Neuronal stem cell (in vitro differentiated cells): ENCODE measurements at regions not wholly inside any gene's neighbourhood (a gene's known extent, or its start where the extent isn't known, plus 50 kb on each side); places are given as distances from the start of the nearest gene placed in this dataset.

Source experiments
- DNase-seq: peaks from one replicate; pipeline ENCODE4 v3.0.0-alpha.2; 2013; ENCODE audit warnings: low spot score
- H2AFZ ChIP-seq: one replicate; pipeline ENCODE4 v1.6.1; 2013; ENCODE audit warnings: mild to moderate bottlenecking, low read length, inconsistent platforms
- H2AK5ac ChIP-seq: 2 replicates; pipeline ENCODE4 v1.6.1; 2013; ENCODE audit warnings: low read depth, mild to moderate bottlenecking, inconsistent platforms, low read length, moderate library complexity, mixed read lengths
- H2BK120ac ChIP-seq: 2 replicates; pipeline ENCODE4 v1.6.1; 2013; ENCODE audit warnings: low read depth, mild to moderate bottlenecking, inconsistent platforms, low read length, moderate library complexity, mixed read lengths
- H2BK12ac ChIP-seq: one replicate; pipeline ENCODE4 v1.6.1; 2013; ENCODE audit warnings: low read length, inconsistent platforms
- H2BK15ac ChIP-seq: 2 replicates; pipeline ENCODE4 v1.6.1; 2013; ENCODE audit warnings: mild to moderate bottlenecking, low read length, inconsistent platforms, mixed read lengths
- H2BK5ac ChIP-seq: one replicate; pipeline ENCODE4 v1.6.1; 2013; ENCODE audit warnings: inconsistent platforms, mild to moderate bottlenecking, low read length, moderate library complexity
- H3K14ac ChIP-seq: one replicate; pipeline ENCODE4 v1.6.1; 2013; ENCODE audit warnings: low read length, inconsistent platforms
- H3K18ac ChIP-seq: 2 replicates; pipeline ENCODE4 v1.6.1; 2013; ENCODE audit warnings: low read length, inconsistent platforms
- H3K23ac ChIP-seq: 2 replicates; pipeline ENCODE4 v1.6.1; 2013; ENCODE audit warnings: low read depth, mild to moderate bottlenecking, mixed read lengths, low read length, inconsistent platforms; ENCODE audit not compliant: poor library complexity
- H3K27ac ChIP-seq: replicated peaks from 3 replicates; pipeline ENCODE4 v1.5.1; 2013; ENCODE audit warnings: low read length, inconsistent platforms
- H3K27me3 ChIP-seq, 3 experiments: 2 replicates each; pipeline ENCODE4 v1.6.1; 2013; ENCODE audit warnings: low read length in 3 of 3, mild to moderate bottlenecking in 2 of 3, inconsistent platforms in 1 of 3, low read depth in 1 of 3, mixed read lengths in 1 of 3, moderate library complexity in 1 of 3; ENCODE audit not compliant: control insufficient read depth in 3 of 3, insufficient read depth in 3 of 3
- H3K36me3 ChIP-seq, 2 donors: replicated peaks in 1 of 2; 2 replicates each; pipeline ENCODE4 v1.6.1; 2013; ENCODE audit warnings: low read length in 2 of 2; ENCODE audit not compliant: control insufficient read depth in 2 of 2, insufficient read depth in 2 of 2
- H3K4ac ChIP-seq: 2 replicates; pipeline ENCODE4 v1.6.1; 2013; ENCODE audit warnings: inconsistent platforms, mild to moderate bottlenecking, low read length, moderate library complexity
- H3K4me1 ChIP-seq, 2 donors: 1 replicate in 1 of 2; 2 replicates in 1 of 2; pipeline ENCODE4 v1.6.1; 2013; ENCODE audit warnings: low read length in 2 of 2, low read depth in 1 of 2; ENCODE audit not compliant: control insufficient read depth in 2 of 2, insufficient read depth in 1 of 2
- H3K4me2 ChIP-seq: one replicate; pipeline ENCODE4 v1.6.1; 2013; ENCODE audit warnings: mild to moderate bottlenecking, low read length, inconsistent platforms; ENCODE audit not compliant: insufficient read depth, poor library complexity, severe bottlenecking
- H3K4me3 ChIP-seq, 2 donors: 2 replicates each; pipeline ENCODE4 v1.5.1; 2013; ENCODE audit warnings: low read length in 2 of 2, mild to moderate bottlenecking in 2 of 2, inconsistent platforms in 1 of 2, moderate library complexity in 1 of 2
- H3K79me1 ChIP-seq: one replicate; pipeline ENCODE4 v1.6.1; 2013; ENCODE audit warnings: low read depth, mild to moderate bottlenecking, inconsistent platforms, low read length, moderate library complexity
- H3K9ac ChIP-seq: one replicate; pipeline ENCODE4 v1.6.1; 2013; ENCODE audit warnings: mild to moderate bottlenecking, low read depth, low read length, inconsistent platforms; ENCODE audit not compliant: poor library complexity
- H3K9me3 ChIP-seq, 2 donors: replicated peaks in 1 of 2; 2 replicates each; pipeline versions ENCODE3 to v1.6.1; 2013; ENCODE audit warnings: low read length in 2 of 2, mild to moderate bottlenecking in 2 of 2, inconsistent platforms in 1 of 2, low read depth in 1 of 2, mixed read lengths in 1 of 2, moderate library complexity in 1 of 2; ENCODE audit not compliant: control insufficient read depth in 2 of 2, insufficient read depth in 1 of 2
- H4K8ac ChIP-seq: one replicate; pipeline ENCODE4 v1.6.1; 2013; ENCODE audit warnings: low read depth, mild to moderate bottlenecking, inconsistent platforms, low read length, moderate library complexity
- H4K91ac ChIP-seq: one replicate; pipeline ENCODE4 v1.6.1; 2013; ENCODE audit warnings: low read length, low read depth, mild to moderate bottlenecking, inconsistent platforms; ENCODE audit not compliant: poor library complexity
- WGBS, 2 donors: extraction: QIAGEN DNeasy Blood & Tissue Kit; methylation state at CpG; one replicate each; pipeline ENCODE4 v1.1.7; 2013; ENCODE audit warnings: missing lambda C conversion rate in 2 of 2, mixed read lengths in 1 of 2; ENCODE audit not compliant: insufficient read length in 2 of 2, insufficient replicate concordance in 1 of 2; ENCODE audit errors: extremely low coverage in 2 of 2; 5-methylcytosine and 5-hydroxymethylcytosine counted together

- no peaks in the 10 kb centered on the region for H3K9me3 ChIP-seq
- no peaks in the 10 kb centered on the region for H3K27me3 ChIP-seq
- DNase-seq, result no peak
- H3K9ac ChIP-seq, result no peak overlapping the region
- no peaks in the 10 kb centered on the region for H3K36me3 ChIP-seq
- H2BK15ac ChIP-seq, result no peak overlapping the region
- H3K4me2 ChIP-seq, result no peak overlapping the region
- no peak overlapping the region for H2AK5ac ChIP-seq
- H2BK120ac ChIP-seq, result no peak overlapping the region
- H3K23ac ChIP-seq, result no peak overlapping the region
- H3K4me3 ChIP-seq, result no peak overlapping the region
- no peaks in the 10 kb centered on the region for H3K79me1 ChIP-seq
- no peak overlapping the region for H2AFZ ChIP-seq
- no peak overlapping the region for H2BK5ac ChIP-seq
- H3K4me1 ChIP-seq, result no peaks in the 10 kb centered on the region
- H3K18ac ChIP-seq, result no peak overlapping the region
- no peak overlapping the region for H2BK12ac ChIP-seq
- H3K4ac ChIP-seq, result no peak overlapping the region
- no peak overlapping the region for H3K27ac ChIP-seq
- no peak overlapping the region for H4K91ac ChIP-seq
- no peak overlapping the region for H4K8ac ChIP-seq
- WGBS, 2 donors, result no CpG with 5 or more reads among the region's 5 CpGs
- no peak overlapping the region for H3K14ac ChIP-seq
Observed at GRCh38 chr6:17047889-17048288, 54.0 kb upstream of the STMND1 start.

GRCh38 chr6:17045581-17046322 lies 56.1 kb upstream of the STMND1 start:
- no peak overlapping the region for H4K91ac ChIP-seq
- no peak overlapping the region for H3K14ac ChIP-seq
- H3K9ac ChIP-seq, result no peak overlapping the region
- no peaks in the 10 kb centered on the region for H3K27me3 ChIP-seq
- no peak overlapping the region for H2AK5ac ChIP-seq
- no peak overlapping the region for H3K4me3 ChIP-seq
- H3K27ac ChIP-seq, result no peak overlapping the region
- WGBS, 2 donors, result no CpG with 5 or more reads among the region's 4 CpGs
- no peaks in the 10 kb centered on the region for H3K36me3 ChIP-seq
- no peak overlapping the region for H3K18ac ChIP-seq
- H3K4me1 ChIP-seq, result no peaks in the 10 kb centered on the region
- no peak overlapping the region for H3K4me2 ChIP-seq
- no peak overlapping the region for H2BK120ac ChIP-seq
- H3K23ac ChIP-seq, result no peak overlapping the region
- DNase-seq, result no peak
- H3K9me3 ChIP-seq, result no peaks in the 10 kb centered on the region
- no peak overlapping the region for H2BK12ac ChIP-seq
- H3K79me1 ChIP-seq, result no peaks in the 10 kb centered on the region
- H2BK15ac ChIP-seq, result no peak overlapping the region
- H2AFZ ChIP-seq, result no peak overlapping the region
- H4K8ac ChIP-seq, result no peak overlapping the region
- no peak overlapping the region for H2BK5ac ChIP-seq
- H3K4ac ChIP-seq, result no peak overlapping the region

- Histone ChIP-seq H3K27ac (no peak overlapping the region), H2AK5ac (no peak overlapping the region), H3K9ac (no peak overlapping the region)
Observed at GRCh38 chr6:17043148-17043522, 58.7 kb upstream of the STMND1 start.

GRCh38 chr6:17042422-17043147 lies 59.3 kb upstream of the STMND1 start:
- H2AK5ac ChIP-seq, result no peak overlapping the region
- H3K14ac ChIP-seq, result no peak overlapping the region
- no peaks in the 10 kb centered on the region for H3K27me3 ChIP-seq
- H3K27ac ChIP-seq, result no peak overlapping the region
- H3K23ac ChIP-seq, result no peak overlapping the region
- no peak overlapping the region for H2BK15ac ChIP-seq
- no peak overlapping the region for H3K9ac ChIP-seq
- H3K18ac ChIP-seq, result no peak overlapping the region
- no peak overlapping the region for H3K4me3 ChIP-seq
- no peak overlapping the region for H2BK5ac ChIP-seq
- no peak overlapping the region for H3K4me2 ChIP-seq
- H4K91ac ChIP-seq, result no peak overlapping the region
- no peak overlapping the region for H3K4ac ChIP-seq
- H3K4me1 ChIP-seq, result no peaks in the 10 kb centered on the region
- WGBS, 2 donors, result no CpG with 5 or more reads among the region's 5 CpGs
- no peaks in the 10 kb centered on the region for H3K36me3 ChIP-seq
- H3K9me3 ChIP-seq, result peaks cover 0 to 2% of the 10 kb centered on the region in 2 donors
- H4K8ac ChIP-seq, result no peak overlapping the region
- H2AFZ ChIP-seq, result no peak overlapping the region
- no peak overlapping the region for H2BK120ac ChIP-seq
- H3K79me1 ChIP-seq, result no peaks in the 10 kb centered on the region
- DNase-seq, result peak; percentile 5
- H2BK12ac ChIP-seq, result no peak overlapping the region

More at GRCh38 chr6:17043148-17043522, 58.7 kb upstream of the STMND1 start:
- Histone ChIP-seq H2BK120ac (no peak overlapping the region), H2BK5ac (no peak overlapping the region), H3K14ac (no peak overlapping the region), H3K27me3 (no peaks in the 10 kb centered on the region), H3K4me1 (no peaks in the 10 kb centered on the region), H3K36me3 (no peaks in the 10 kb centered on the region), H3K79me1 (no peaks in the 10 kb centered on the region), H2BK15ac (no peak overlapping the region), H2BK12ac (no peak overlapping the region), H4K91ac (no peak overlapping the region), H3K23ac (no peak overlapping the region), H3K9me3 (peaks cover 0 to 2% of the 10 kb centered on the region in 2 donors), H3K4me2 (no peak overlapping the region), H3K4me3 (no peak overlapping the region), H2AFZ (no peak overlapping the region), H3K4ac (no peak overlapping the region), H4K8ac (no peak overlapping the region), H3K18ac (no peak overlapping the region)
- no CpG with 5 or more reads among the region's 1 CpG for WGBS, 2 donors
- no peak for DNase-seq
